Karpas-422 (cell line): ENCODE measurements at regions not wholly inside any gene's neighbourhood (a gene's known extent, or its start where the extent isn't known, plus 50 kb on each side); places are given as distances from the start of the nearest gene placed in this dataset.

ENCODE experiments used
- DNase-seq: peaks from one replicate; pipeline ENCODE4 v3.0.0-alpha.2; 2015
- H2AFZ ChIP-seq: fragments of 200-600 bp; sonication (generic); 2 replicates; pipeline ENCODE4 v1.6.1; 2014; ENCODE audit warnings: antibody characterized with exemption, low read length, mixed read lengths
- H3K27ac ChIP-seq: fragments of 200-600 bp; sonication (generic); 2 replicates; pipeline ENCODE4 v1.5.1; 2014; ENCODE audit warnings: mild to moderate bottlenecking, low read length, moderate library complexity
- H3K27me3 ChIP-seq: fragments of 200-600 bp; sonication (generic); 2 replicates; pipeline ENCODE4 v1.6.1; 2014; ENCODE audit warnings: low read length, mixed read lengths
- H3K36me3 ChIP-seq: fragments of 200-600 bp; sonication (generic); 2 replicates; pipeline ENCODE4 v1.6.1; 2014; ENCODE audit warnings: low read length, mixed read lengths; ENCODE audit not compliant: insufficient read depth
- H3K4me1 ChIP-seq: fragments of 200-600 bp; sonication (generic); 2 replicates; pipeline ENCODE4 v1.6.1; 2014; ENCODE audit warnings: mild to moderate bottlenecking, low read length, mixed read lengths
- H3K4me2 ChIP-seq: fragments of 200-600 bp; sonication (generic); 2 replicates; pipeline ENCODE4 v1.6.1; 2014; ENCODE audit warnings: low read length, low read depth, mild to moderate bottlenecking; ENCODE audit not compliant: poor library complexity, severe bottlenecking
- H3K4me3 ChIP-seq: fragments of 200-600 bp; sonication (generic); 2 replicates; pipeline ENCODE4 v1.5.1; 2014; ENCODE audit warnings: mild to moderate bottlenecking, antibody characterized with exemption, low read length, mixed read lengths
- H3K79me2 ChIP-seq: fragments of 200-600 bp; sonication (generic); 2 replicates; pipeline ENCODE4 v1.6.1; 2014; ENCODE audit warnings: mild to moderate bottlenecking, low read length, mixed read lengths
- H3K9ac ChIP-seq: fragments of 200-600 bp; sonication (generic); 2 replicates; pipeline ENCODE4 v1.6.0; 2014; ENCODE audit warnings: low read length
- H3K9me2 ChIP-seq: fragments of 200-600 bp; sonication (generic), shearing (Covaris generic); replicated peaks from 2 replicates; pipeline ENCODE4 v1.6.0; 2014; ENCODE audit warnings: mild to moderate bottlenecking, low read length, moderate library complexity; ENCODE audit not compliant: insufficient read depth
- H3K9me3 ChIP-seq: fragments of 300-700, 200-600 bp; sonication (generic); 2 replicates; pipeline ENCODE4 v1.6.1; 2014; ENCODE audit warnings: low read length, mixed read lengths
- H4K20me1 ChIP-seq: fragments of 200-600 bp; sonication (generic); 2 replicates; pipeline ENCODE4 v1.6.1; 2014; ENCODE audit warnings: mild to moderate bottlenecking, antibody characterized with exemption, low read length, low read depth; ENCODE audit not compliant: insufficient read depth

GRCh38 chr3:55327131-55327920 is 159.8 kb downstream of the WNT5A start:
- no peak overlapping the region for H3K4me3 ChIP-seq
- no peak overlapping the region for H3K9ac ChIP-seq
- H3K27me3 ChIP-seq = no peaks in the 10 kb centered on the region
- H3K27ac ChIP-seq = no peak overlapping the region
- DNase-seq = no peak
- no peaks in the 10 kb centered on the region for H4K20me1 ChIP-seq
- H3K36me3 ChIP-seq = no peaks in the 10 kb centered on the region
- H3K4me2 ChIP-seq = no peak overlapping the region
- H3K9me3 ChIP-seq = no peaks in the 10 kb centered on the region
- no peaks in the 10 kb centered on the region for H3K79me2 ChIP-seq
- no peaks in the 10 kb centered on the region for H3K4me1 ChIP-seq
- H2AFZ ChIP-seq = no peak overlapping the region
- no peaks in the 10 kb centered on the region for H3K9me2 ChIP-seq

GRCh38 chr3:55322638-55323037 is 164.5 kb downstream of the WNT5A start:
- Histone ChIP-seq H3K4me2 (no peak overlapping the region), H3K27me3 (no peaks in the 10 kb centered on the region), H3K79me2 (no peaks in the 10 kb centered on the region), H3K9me3 (no peaks in the 10 kb centered on the region), H3K36me3 (no peaks in the 10 kb centered on the region), H3K27ac (no peak overlapping the region), H3K4me1 (no peaks in the 10 kb centered on the region), H3K9me2 (no peaks in the 10 kb centered on the region), H3K4me3 (no peak overlapping the region), H3K9ac (no peak overlapping the region), H2AFZ (no peak overlapping the region), H4K20me1 (no peaks in the 10 kb centered on the region)
- no peak for DNase-seq

- DNase-seq = no peak
- Histone ChIP-seq H4K20me1 (no peaks in the 10 kb centered on the region), H3K9me3 (no peaks in the 10 kb centered on the region), H3K9ac (no peak overlapping the region), H3K27me3 (no peaks in the 10 kb centered on the region), H3K4me1 (no peaks in the 10 kb centered on the region), H2AFZ (no peak overlapping the region), H3K4me2 (no peak overlapping the region), H3K4me3 (no peak overlapping the region), H3K36me3 (no peaks in the 10 kb centered on the region), H3K9me2 (no peaks in the 10 kb centered on the region), H3K27ac (no peak overlapping the region), H3K79me2 (no peaks in the 10 kb centered on the region)
Observed at GRCh38 chr3:55320928-55321327, 166.2 kb downstream of the WNT5A start.

GRCh38 chr3:55315396-55315795 is 171.7 kb downstream of the WNT5A start:
- H3K9me2 ChIP-seq = no peaks in the 10 kb centered on the region
- H3K79me2 ChIP-seq = no peaks in the 10 kb centered on the region
- no peak for DNase-seq
- no peak overlapping the region for H3K4me2 ChIP-seq
- no peak overlapping the region for H3K9ac ChIP-seq
- no peak overlapping the region for H3K4me3 ChIP-seq
- no peaks in the 10 kb centered on the region for H4K20me1 ChIP-seq
- H3K27me3 ChIP-seq = no peaks in the 10 kb centered on the region
- H3K27ac ChIP-seq = no peak overlapping the region
- H3K36me3 ChIP-seq = no peaks in the 10 kb centered on the region
- H3K4me1 ChIP-seq = no peaks in the 10 kb centered on the region
- H2AFZ ChIP-seq = no peak overlapping the region
- H3K9me3 ChIP-seq = no peaks in the 10 kb centered on the region

GRCh38 chr3:55313666-55314065 is 173.4 kb downstream of the WNT5A start:
- H3K27ac ChIP-seq = no peak overlapping the region
- no peaks in the 10 kb centered on the region for H3K36me3 ChIP-seq
- no peak overlapping the region for H2AFZ ChIP-seq
- no peak overlapping the region for H3K4me3 ChIP-seq
- H3K9me3 ChIP-seq = no peaks in the 10 kb centered on the region
- no peak for DNase-seq
- no peaks in the 10 kb centered on the region for H3K9me2 ChIP-seq
- no peak overlapping the region for H3K9ac ChIP-seq
- H3K4me1 ChIP-seq = no peaks in the 10 kb centered on the region
- no peak overlapping the region for H3K4me2 ChIP-seq
- no peaks in the 10 kb centered on the region for H3K27me3 ChIP-seq
- H3K79me2 ChIP-seq = no peaks in the 10 kb centered on the region
- H4K20me1 ChIP-seq = no peaks in the 10 kb centered on the region

- Histone ChIP-seq H3K9me2 (no peaks in the 10 kb centered on the region), H4K20me1 (no peaks in the 10 kb centered on the region), H3K9me3 (no peaks in the 10 kb centered on the region), H3K4me3 (no peak overlapping the region), H3K27ac (no peak overlapping the region), H3K79me2 (no peaks in the 10 kb centered on the region), H2AFZ (no peak overlapping the region), H3K4me2 (no peak overlapping the region), H3K27me3 (no peaks in the 10 kb centered on the region), H3K4me1 (no peaks in the 10 kb centered on the region), H3K36me3 (no peaks in the 10 kb centered on the region), H3K9ac (no peak overlapping the region)
- no peak for DNase-seq
Observed at GRCh38 chr3:55309336-55309735, 177.8 kb downstream of the WNT5A start.

- Histone ChIP-seq H3K9me3 (no peaks in the 10 kb centered on the region), H3K36me3 (no peaks in the 10 kb centered on the region), H3K9ac (no peak overlapping the region), H3K27ac (no peak overlapping the region), H3K4me1 (no peaks in the 10 kb centered on the region), H4K20me1 (no peaks in the 10 kb centered on the region), H2AFZ (no peak overlapping the region), H3K9me2 (no peaks in the 10 kb centered on the region), H3K4me2 (no peak overlapping the region), H3K27me3 (no peaks in the 10 kb centered on the region), H3K4me3 (no peak overlapping the region), H3K79me2 (no peaks in the 10 kb centered on the region)
- DNase-seq = no peak
Observed at GRCh38 chr3:55307622-55308021, 179.5 kb downstream of the WNT5A start.

- Histone ChIP-seq H3K79me2 (no peaks in the 10 kb centered on the region), H3K36me3 (no peaks in the 10 kb centered on the region), H4K20me1 (no peaks in the 10 kb centered on the region), H3K4me1 (no peaks in the 10 kb centered on the region), H3K9me2 (no peaks in the 10 kb centered on the region), H2AFZ (no peak overlapping the region), H3K4me2 (no peak overlapping the region), H3K9ac (no peak overlapping the region), H3K9me3 (no peaks in the 10 kb centered on the region), H3K27ac (no peak overlapping the region), H3K4me3 (no peak overlapping the region), H3K27me3 (no peaks in the 10 kb centered on the region)
- DNase-seq = no peak
Observed at GRCh38 chr3:55305696-55306485, 181.2 kb downstream of the WNT5A start.
